ENCODE measurements at regions not wholly inside any gene's neighbourhood (a gene's known extent, or its start where the extent isn't known, plus 50 kb on each side); places are given as distances from the start of the nearest gene placed in this dataset.

GRCh38 chr4:115938764-115939443, 825.5 kb upstream of the NDST4 start:
- no peak for DNase-seq (ENCODE audit: low read depth)

GRCh38 chr4:115929373-115929772, 816.0 kb upstream of the NDST4 start:
- no peak for DNase-seq (ENCODE audit: low read depth)

- DNase-seq (ENCODE audit: low read depth), result no peak
These were observed 814.0 kb upstream of the NDST4 start for GRCh38 chr4:115927382-115927781.

- no peak for DNase-seq (ENCODE audit: low read depth)
These were observed 809.7 kb upstream of the NDST4 start for GRCh38 chr4:115923152-115923551.

- DNase-seq (ENCODE audit: low read depth), result no peak
These were observed 807.2 kb upstream of the NDST4 start for GRCh38 chr4:115920637-115921036.

- DNase-seq (ENCODE audit: low read depth), result no peak
These were observed 804.7 kb upstream of the NDST4 start for GRCh38 chr4:115918149-115918548.

- no peak for DNase-seq (ENCODE audit: low read depth)
These were observed 793.0 kb upstream of the NDST4 start for GRCh38 chr4:115906428-115906827.

GRCh38 chr4:115883847-115884246, 770.4 kb upstream of the NDST4 start:
- no peak for DNase-seq (ENCODE audit: low read depth)

GRCh38 chr4:115883231-115883630, 769.8 kb upstream of the NDST4 start:
- no peak for DNase-seq (ENCODE audit: low read depth)

- DNase-seq (ENCODE audit: low read depth), result no peak
These were observed 759.6 kb upstream of the NDST4 start for GRCh38 chr4:115873048-115873447.

- DNase-seq (ENCODE audit: low read depth), result no peak
These were observed 758.2 kb upstream of the NDST4 start for GRCh38 chr4:115871596-115871995.

GRCh38 chr4:115866364-115866896, 753.0 kb upstream of the NDST4 start:
- no peak for DNase-seq (ENCODE audit: low read depth)

GRCh38 chr4:115865736-115866135, 752.3 kb upstream of the NDST4 start:
- no peak for DNase-seq (ENCODE audit: low read depth)

GRCh38 chr4:115852767-115853091, 739.3 kb upstream of the NDST4 start:
- no peak for DNase-seq (ENCODE audit: low read depth)

- DNase-seq (ENCODE audit: low read depth), result peak; percentile 1
These were observed 738.7 kb upstream of the NDST4 start for GRCh38 chr4:115851918-115852766.

GRCh38 chr4:115850799-115851509, 737.5 kb upstream of the NDST4 start:
- DNase-seq (ENCODE audit: low read depth), result no peak

- DNase-seq (ENCODE audit: low read depth), result no peak
These were observed 730.8 kb upstream of the NDST4 start for GRCh38 chr4:115844180-115844579.

GRCh38 chr4:115841871-115842270, 728.5 kb upstream of the NDST4 start:
- DNase-seq (ENCODE audit: low read depth), result no peak

- no peak for DNase-seq (ENCODE audit: low read depth)
These were observed 721.0 kb upstream of the NDST4 start for GRCh38 chr4:115834441-115834840.

GRCh38 chr4:115824630-115825029, 711.2 kb upstream of the NDST4 start:
- no peak for DNase-seq (ENCODE audit: low read depth)

GRCh38 chr4:115803825-115804224, 690.4 kb upstream of the NDST4 start:
- no peak for DNase-seq (ENCODE audit: low read depth)

- no peak for DNase-seq (ENCODE audit: low read depth)
These were observed 677.4 kb upstream of the NDST4 start for GRCh38 chr4:115790812-115791211.
